A172 (cell line): ENCODE measurements at regions not wholly inside any gene's neighbourhood (a gene's known extent, or its start where the extent isn't known, plus 50 kb on each side); places are given as distances from the start of the nearest gene placed in this dataset.

Source experiments
- DNase-seq: peaks from one replicate; pipeline ENCODE4 v3.0.0-alpha.2; 2015; ENCODE audit warnings: low spot score

- no peak for DNase-seq
These were observed 102.3 kb upstream of the ZNF217 start for GRCh38 chr20:53695797-53696527.

GRCh38 chr20:53693262-53693871 is 99.7 kb upstream of the ZNF217 start:
- no peak for DNase-seq

- peak; percentile 81 for DNase-seq
These were observed 98.9 kb upstream of the ZNF217 start for GRCh38 chr20:53692465-53693067.

- no peak for DNase-seq
These were observed 98.2 kb upstream of the ZNF217 start for GRCh38 chr20:53691811-53692192.

- DNase-seq = peak; percentile 49
These were observed 97.6 kb upstream of the ZNF217 start for GRCh38 chr20:53691060-53691810.

GRCh38 chr20:53688085-53688484 is 94.4 kb upstream of the ZNF217 start:
- DNase-seq = no peak

GRCh38 chr20:53685070-53685595 is 91.5 kb upstream of the ZNF217 start:
- DNase-seq = no peak

GRCh38 chr20:53683506-53683905 is 89.9 kb upstream of the ZNF217 start:
- DNase-seq = no peak

- no peak for DNase-seq
These were observed 87.9 kb upstream of the ZNF217 start for GRCh38 chr20:53681352-53682212.

- no peak for DNase-seq
These were observed 86.1 kb upstream of the ZNF217 start for GRCh38 chr20:53679597-53680309.

GRCh38 chr20:53678990-53679596 is 85.5 kb upstream of the ZNF217 start:
- DNase-seq = no peak

GRCh38 chr20:53678315-53678989 is 84.8 kb upstream of the ZNF217 start:
- DNase-seq = no peak

GRCh38 chr20:53677447-53678314 is 84.0 kb upstream of the ZNF217 start:
- no peak for DNase-seq

- DNase-seq = no peak
These were observed 83.3 kb upstream of the ZNF217 start for GRCh38 chr20:53676987-53677386.

- no peak for DNase-seq
These were observed 82.8 kb upstream of the ZNF217 start for GRCh38 chr20:53676519-53676822.

- DNase-seq = peak; percentile 44
These were observed 79.0 kb upstream of the ZNF217 start for GRCh38 chr20:53672484-53673129.

GRCh38 chr20:53671370-53671769 is 77.7 kb upstream of the ZNF217 start:
- DNase-seq = no peak
